ENCODE measurements at regions not wholly inside any gene's neighbourhood (a gene's known extent, or its start where the extent isn't known, plus 50 kb on each side); places are given as distances from the start of the nearest gene placed in this dataset.

DNA sequence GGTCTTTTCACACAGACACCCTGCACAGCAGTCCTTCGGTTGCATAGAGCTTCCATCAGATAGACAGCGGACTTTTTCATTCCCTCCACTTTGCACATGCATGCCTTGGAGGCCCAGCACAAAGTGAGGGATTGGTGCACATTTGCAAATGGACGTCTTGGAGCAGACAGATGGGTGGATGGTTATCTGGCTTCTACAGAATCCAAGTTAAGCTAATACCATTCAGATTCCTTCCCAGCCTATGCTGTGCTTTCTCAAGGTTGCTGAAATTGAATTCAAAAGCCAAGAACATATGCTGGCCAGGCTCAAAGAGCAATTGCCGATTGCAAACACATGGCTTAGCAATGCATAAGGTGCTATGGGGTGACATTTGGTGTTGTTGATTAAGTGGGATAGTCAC lies 186.4 kb downstream of the VAPA start:
- TF ChIP-seq, protein P1, sequence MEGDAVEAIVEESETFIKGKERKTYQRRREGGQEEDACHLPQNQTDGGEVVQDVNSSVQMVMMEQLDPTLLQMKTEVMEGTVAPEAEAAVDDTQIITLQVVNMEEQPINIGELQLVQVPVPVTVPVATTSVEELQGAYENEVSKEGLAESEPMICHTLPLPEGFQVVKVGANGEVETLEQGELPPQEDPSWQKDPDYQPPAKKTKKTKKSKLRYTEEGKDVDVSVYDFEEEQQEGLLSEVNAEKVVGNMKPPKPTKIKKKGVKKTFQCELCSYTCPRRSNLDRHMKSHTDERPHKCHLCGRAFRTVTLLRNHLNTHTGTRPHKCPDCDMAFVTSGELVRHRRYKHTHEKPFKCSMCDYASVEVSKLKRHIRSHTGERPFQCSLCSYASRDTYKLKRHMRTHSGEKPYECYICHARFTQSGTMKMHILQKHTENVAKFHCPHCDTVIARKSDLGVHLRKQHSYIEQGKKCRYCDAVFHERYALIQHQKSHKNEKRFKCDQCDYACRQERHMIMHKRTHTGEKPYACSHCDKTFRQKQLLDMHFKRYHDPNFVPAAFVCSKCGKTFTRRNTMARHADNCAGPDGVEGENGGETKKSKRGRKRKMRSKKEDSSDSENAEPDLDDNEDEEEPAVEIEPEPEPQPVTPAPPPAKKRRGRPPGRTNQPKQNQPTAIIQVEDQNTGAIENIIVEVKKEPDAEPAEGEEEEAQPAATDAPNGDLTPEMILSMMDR (IDR thresholded peaks at IDR 0.05; ENCODE audit: low read length): no peak
- no peak for TF ChIP-seq EZH2 (optimal IDR thresholded peaks at IDR 0.05; ENCODE audit: low read depth, low read length)

Data from MM.1S (cell line).